CD14-positive monocyte (primary cell): ENCODE measurements at regions not wholly inside any gene's neighbourhood (a gene's known extent, or its start where the extent isn't known, plus 50 kb on each side); places are given as distances from the start of the nearest gene placed in this dataset.

Experiments used
- DNase-seq, 3 donors: peaks; one replicate each; pipeline ENCODE4 v3.0.0-alpha.2; 2011 to 2022
- H2AFZ ChIP-seq: 2 replicates; pipeline ENCODE4 v1.6.0; 2012; ENCODE audit warnings: mild to moderate bottlenecking, low read depth, low read length, inconsistent platforms; ENCODE audit not compliant: insufficient read depth, poor library complexity, severe bottlenecking
- H3K27ac ChIP-seq, 2 donors: 1 replicate in 1 of 2; 2 replicates in 1 of 2; pipeline ENCODE4 v1.5.1; 2012 to 2013; ENCODE audit warnings: low read length in 2 of 2, control low read depth in 1 of 2, inconsistent platforms in 1 of 2, low read depth in 1 of 2, mild to moderate bottlenecking in 1 of 2
- H3K27me3 ChIP-seq, 2 donors: one replicate each; pipeline versions ENCODE4 v1.6.0 to v1.6.1; 2011 to 2013; ENCODE audit warnings: low read length in 2 of 2; ENCODE audit not compliant: control insufficient read depth in 2 of 2, insufficient read depth in 2 of 2
- H3K36me3 ChIP-seq, 2 donors: replicated peaks in 1 of 2; 1 replicate in 1 of 2; 2 replicates in 1 of 2; pipeline versions ENCODE4 v1.5.1 to v1.6.1; 2012 to 2013; ENCODE audit warnings: low read length in 2 of 2, control low read depth in 1 of 2, inconsistent platforms in 1 of 2, mild to moderate bottlenecking in 1 of 2; ENCODE audit not compliant: insufficient read depth in 2 of 2, control insufficient read depth in 1 of 2
- H3K4me1 ChIP-seq, 2 donors: 1 replicate in 1 of 2; 2 replicates in 1 of 2; pipeline versions ENCODE4 v1.5.1 to v1.6.1; 2012 to 2013; ENCODE audit warnings: low read length in 2 of 2, control low read depth in 1 of 2, inconsistent platforms in 1 of 2, mild to moderate bottlenecking in 1 of 2, moderate library complexity in 1 of 2; ENCODE audit not compliant: insufficient read depth in 2 of 2, control insufficient read depth in 1 of 2
- H3K4me2 ChIP-seq: replicated peaks from 2 replicates; pipeline ENCODE3; 2012; ENCODE audit warnings: low read length, moderate library complexity, mild to moderate bottlenecking; ENCODE audit not compliant: poor library complexity, severe bottlenecking; ENCODE audit errors: extremely low read depth
- H3K4me3 ChIP-seq, 3 experiments: fragments of 200-600 bp in 1 of 3; sonication (generic) in 1 of 3; replicated peaks in 1 of 3; 1 replicate in 2 of 3; 2 replicates in 1 of 3; pipeline ENCODE4 v1.5.1; 2011 to 2013; ENCODE audit warnings: low read length in 3 of 3, mild to moderate bottlenecking in 3 of 3, control low read depth in 2 of 3, low read depth in 2 of 3, inconsistent platforms in 1 of 3, moderate library complexity in 1 of 3
- H3K79me2 ChIP-seq: 2 replicates; pipeline ENCODE4 v1.6.0; 2012; ENCODE audit warnings: mild to moderate bottlenecking, control low read depth, inconsistent platforms, low read length, moderate library complexity; ENCODE audit not compliant: insufficient read depth
- H3K9ac ChIP-seq: 2 replicates; pipeline ENCODE4 v1.6.0; 2017; ENCODE audit warnings: low read length, mild to moderate bottlenecking; ENCODE audit not compliant: insufficient read depth, poor library complexity, severe bottlenecking
- H3K9me3 ChIP-seq, 2 donors: replicated peaks in 1 of 2; 1 replicate in 1 of 2; 2 replicates in 1 of 2; pipeline versions ENCODE4 v1.5.1 to v1.6.1; 2012 to 2013; ENCODE audit warnings: low read length in 2 of 2, control low read depth in 1 of 2; ENCODE audit not compliant: control insufficient read depth in 1 of 2, insufficient read depth in 1 of 2
- H4K20me1 ChIP-seq: 2 replicates; pipeline ENCODE4 v1.6.0; 2012; ENCODE audit warnings: mild to moderate bottlenecking, low read length, control low read depth, moderate library complexity; ENCODE audit not compliant: insufficient read depth
- H3K27ac Mint-ChIP-seq, 7 donors: one replicate each; pipeline ENCODE4 v1.8.0; 2020; ENCODE audit warnings: mild to moderate bottlenecking in 7 of 7, mixed read lengths in 7 of 7, moderate library complexity in 6 of 7, inconsistent platforms in 2 of 7
- H3K27me3 Mint-ChIP-seq, 3 donors: one replicate each; pipeline ENCODE4 v1.8.0; 2021 to 2022; ENCODE audit warnings: low read depth in 3 of 3, mild to moderate bottlenecking in 3 of 3, mixed read lengths in 3 of 3, moderate library complexity in 3 of 3, inconsistent platforms in 1 of 3
- H3K36me3 Mint-ChIP-seq, 2 donors: one replicate each; pipeline ENCODE4 v1.8.0; 2020; ENCODE audit warnings: mixed read lengths in 2 of 2, inconsistent platforms in 1 of 2, mild to moderate bottlenecking in 1 of 2
- H3K4me1 Mint-ChIP-seq: one replicate; pipeline ENCODE4 v1.8.0; 2020; ENCODE audit warnings: mild to moderate bottlenecking, mixed read lengths
- H3K4me3 Mint-ChIP-seq, 2 donors: one replicate each; pipeline ENCODE4 v1.8.0; 2020; ENCODE audit warnings: mild to moderate bottlenecking in 2 of 2, mixed read lengths in 2 of 2, moderate library complexity in 1 of 2
- H3K9me3 Mint-ChIP-seq, 7 donors: one replicate each; pipeline ENCODE4 v1.8.0; 2020 to 2022; ENCODE audit warnings: mixed read lengths in 7 of 7, mild to moderate bottlenecking in 6 of 7, moderate library complexity in 6 of 7, inconsistent platforms in 2 of 7
- WGBS: methylation state at CpG from one replicate; pipeline ENCODE4 v1.1.5; 2013; ENCODE audit warnings: missing lambda C conversion rate; ENCODE audit not compliant: insufficient coverage; 5-methylcytosine and 5-hydroxymethylcytosine counted together
- intact Hi-C, 2 donors: fragments of 100-400 bp; cut with micrococcal nuclease; formaldehyde crosslinking; loops; one replicate each; pipeline versions ENCODE4 v1.15.0 to v1.15.1; 2023
- TF ChIP-seq, protein P1 (sequence below): fragments of 200-600 bp; IDR thresholded peaks from one replicate; pipeline ENCODE4 v1.8.0; 2022; ENCODE audit warnings: antibody characterized with exemption, mild to moderate bottlenecking

DNA sequence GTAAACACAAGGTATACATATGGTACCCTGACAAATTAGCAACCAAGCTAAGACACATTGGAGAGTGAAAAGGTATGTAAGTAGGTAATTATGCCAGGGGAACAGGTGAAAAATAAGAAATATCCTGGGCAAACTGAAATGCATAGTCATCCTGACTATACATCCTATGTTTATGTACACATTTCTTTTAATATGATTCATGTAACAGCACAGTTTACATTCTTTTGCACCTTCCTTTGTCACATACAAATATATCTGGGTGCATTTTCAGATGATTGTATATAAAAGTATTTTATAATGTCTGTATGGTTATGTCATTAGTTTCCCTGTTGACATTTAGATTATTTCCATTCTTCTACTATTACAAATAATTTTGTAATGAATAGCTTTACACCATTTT is 1146.9 kb downstream of the EFNA5 start:
- H3K9me3 ChIP-seq = no peaks in the 10 kb centered on the region
- H3K4me3 ChIP-seq = no peak overlapping the region
- Mint-ChIP-seq H3K4me1 (no peaks in the 10 kb centered on the region), H3K27ac (no peak overlapping the region), H3K36me3 (no peaks in the 10 kb centered on the region), H3K9me3 (peaks cover 0 to 2% (median 0%) of the 10 kb centered on the region in 7 donors), H3K27me3 (no peaks in the 10 kb centered on the region), H3K4me3 (no peak overlapping the region)
- no peak overlapping the region for H3K4me2 ChIP-seq
- H3K36me3 ChIP-seq = no peaks in the 10 kb centered on the region
- no peaks in the 10 kb centered on the region for H3K4me1 ChIP-seq
- no peaks in the 10 kb centered on the region for H4K20me1 ChIP-seq
- H3K9ac ChIP-seq = no peak overlapping the region
- H2AFZ ChIP-seq = no peak overlapping the region
- H3K27ac ChIP-seq = no peak overlapping the region
- no peaks in the 10 kb centered on the region for H3K27me3 ChIP-seq
- no peaks in the 10 kb centered on the region for H3K79me2 ChIP-seq
- TF ChIP-seq, protein P1, sequence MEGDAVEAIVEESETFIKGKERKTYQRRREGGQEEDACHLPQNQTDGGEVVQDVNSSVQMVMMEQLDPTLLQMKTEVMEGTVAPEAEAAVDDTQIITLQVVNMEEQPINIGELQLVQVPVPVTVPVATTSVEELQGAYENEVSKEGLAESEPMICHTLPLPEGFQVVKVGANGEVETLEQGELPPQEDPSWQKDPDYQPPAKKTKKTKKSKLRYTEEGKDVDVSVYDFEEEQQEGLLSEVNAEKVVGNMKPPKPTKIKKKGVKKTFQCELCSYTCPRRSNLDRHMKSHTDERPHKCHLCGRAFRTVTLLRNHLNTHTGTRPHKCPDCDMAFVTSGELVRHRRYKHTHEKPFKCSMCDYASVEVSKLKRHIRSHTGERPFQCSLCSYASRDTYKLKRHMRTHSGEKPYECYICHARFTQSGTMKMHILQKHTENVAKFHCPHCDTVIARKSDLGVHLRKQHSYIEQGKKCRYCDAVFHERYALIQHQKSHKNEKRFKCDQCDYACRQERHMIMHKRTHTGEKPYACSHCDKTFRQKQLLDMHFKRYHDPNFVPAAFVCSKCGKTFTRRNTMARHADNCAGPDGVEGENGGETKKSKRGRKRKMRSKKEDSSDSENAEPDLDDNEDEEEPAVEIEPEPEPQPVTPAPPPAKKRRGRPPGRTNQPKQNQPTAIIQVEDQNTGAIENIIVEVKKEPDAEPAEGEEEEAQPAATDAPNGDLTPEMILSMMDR = no peak
- DNase-seq = no peak
- intact Hi-C loops = no loop called here

DNA sequence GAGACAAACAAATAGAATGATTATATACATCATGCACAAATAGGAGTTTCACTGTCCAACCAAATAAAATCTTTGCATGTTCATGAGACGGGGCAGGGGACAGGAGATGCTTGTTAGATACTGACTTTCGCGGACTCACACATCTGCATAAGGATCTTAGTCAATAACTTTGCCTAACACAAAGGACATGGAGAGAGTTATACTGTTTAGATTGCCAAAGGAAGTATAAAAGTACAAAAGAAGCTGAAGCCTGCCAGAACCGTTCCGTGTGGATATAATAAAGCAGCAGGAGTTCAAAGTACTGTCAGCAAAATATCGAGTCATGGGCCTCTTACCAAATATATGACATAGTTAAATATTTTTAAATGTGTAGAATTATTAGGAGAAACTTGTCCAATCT is 1148.4 kb downstream of the EFNA5 start:
- H3K27me3 Mint-ChIP-seq = no peaks in the 10 kb centered on the region
- Histone ChIP-seq H3K79me2 (no peaks in the 10 kb centered on the region), H4K20me1 (no peaks in the 10 kb centered on the region), H3K4me1 (no peaks in the 10 kb centered on the region), H3K4me2 (no peak overlapping the region), H2AFZ (no peak overlapping the region), H3K9me3 (no peaks in the 10 kb centered on the region), H3K27me3 (no peaks in the 10 kb centered on the region), H3K4me3 (no peak overlapping the region), H3K27ac (no peak overlapping the region), H3K9ac (no peak overlapping the region), H3K36me3 (no peaks in the 10 kb centered on the region)
- H3K4me3 Mint-ChIP-seq = no peak overlapping the region
- no peaks in the 10 kb centered on the region for H3K4me1 Mint-ChIP-seq
- TF ChIP-seq, protein P1 = no peak
- intact Hi-C loops = no loop called here
- H3K27ac Mint-ChIP-seq = no peak overlapping the region
- no peak for DNase-seq
- H3K9me3 Mint-ChIP-seq = peaks cover 0 to under 1% (median 0%) of the 10 kb centered on the region in 7 donors
- WGBS = no CpG with 5 or more reads among the region's 6 CpGs
- H3K36me3 Mint-ChIP-seq = no peaks in the 10 kb centered on the region
